Loucy (cell line): ENCODE measurements at regions not wholly inside any gene's neighbourhood (a gene's known extent, or its start where the extent isn't known, plus 50 kb on each side); places are given as distances from the start of the nearest gene placed in this dataset.

ENCODE experiments used
- CTCF ChIP-seq: fragments of 200-600 bp; sonication (generic); conservative IDR thresholded peaks from 2 replicates; pipeline ENCODE4 v1.5.1; 2014; ENCODE audit warnings: mild to moderate bottlenecking, antibody characterized with exemption, low read length
- EZH2phosphoT487 ChIP-seq: fragments of 200-600 bp; IDR thresholded peaks from 2 replicates; pipeline ENCODE4 v1.6.1; 2018; ENCODE audit warnings: antibody characterized with exemption, mild to moderate bottlenecking, moderate library complexity, borderline replicate concordance

- TF ChIP-seq CTCF (no peak), EZH2phosphoT487 (no peak)
Measured at GRCh38 chr18:44125446-44125845, 555.2 kb upstream of the SETBP1 start.
